ENCODE measurements at regions not wholly inside any gene's neighbourhood (a gene's known extent, or its start where the extent isn't known, plus 50 kb on each side); places are given as distances from the start of the nearest gene placed in this dataset.

- in situ Hi-C loops (cut with MboI; ENCODE audit: low sequenced_read_pairs): no loop called here
Measured at GRCh38 chr2:41957431-41957830, 90.4 kb upstream of the PKDCC start.

- in situ Hi-C loops (cut with MboI; ENCODE audit: low sequenced_read_pairs): no loop called here
Measured at GRCh38 chr2:41958251-41958650, 89.6 kb upstream of the PKDCC start.

- in situ Hi-C loops (cut with MboI; ENCODE audit: low sequenced_read_pairs): no loop called here
Measured at GRCh38 chr2:41958775-41959174, 89.0 kb upstream of the PKDCC start.

GRCh38 chr2:41959760-41960159 is 88.1 kb upstream of the PKDCC start:
- in situ Hi-C loops (cut with MboI; ENCODE audit: low sequenced_read_pairs): no loop called here

- in situ Hi-C loops (cut with MboI; ENCODE audit: low sequenced_read_pairs): no loop called here
Measured at GRCh38 chr2:41962922-41963622, 84.7 kb upstream of the PKDCC start.

- in situ Hi-C loops (cut with MboI; ENCODE audit: low sequenced_read_pairs): no loop called here
Measured at GRCh38 chr2:41963661-41964525, 83.9 kb upstream of the PKDCC start.

GRCh38 chr2:41965173-41965908 is 82.5 kb upstream of the PKDCC start:
- in situ Hi-C loops (cut with MboI; ENCODE audit: low sequenced_read_pairs): no loop called here

GRCh38 chr2:41965909-41966295 is 81.9 kb upstream of the PKDCC start:
- in situ Hi-C loops (cut with MboI; ENCODE audit: low sequenced_read_pairs): no loop called here

GRCh38 chr2:41966431-41966893 is 81.4 kb upstream of the PKDCC start:
- in situ Hi-C loops (cut with MboI; ENCODE audit: low sequenced_read_pairs): no loop called here

GRCh38 chr2:41966920-41967319 is 80.9 kb upstream of the PKDCC start:
- in situ Hi-C loops (cut with MboI; ENCODE audit: low sequenced_read_pairs): no loop called here

GRCh38 chr2:41967476-41968181 is 80.2 kb upstream of the PKDCC start:
- in situ Hi-C loops (cut with MboI; ENCODE audit: low sequenced_read_pairs): no loop called here

GRCh38 chr2:41968182-41968578 is 79.6 kb upstream of the PKDCC start:
- in situ Hi-C loops (cut with MboI; ENCODE audit: low sequenced_read_pairs): no loop called here

- in situ Hi-C loops (cut with MboI; ENCODE audit: low sequenced_read_pairs): no loop called here
Measured at GRCh38 chr2:41970988-41971660, 76.7 kb upstream of the PKDCC start.

GRCh38 chr2:41972179-41972578 is 75.6 kb upstream of the PKDCC start:
- in situ Hi-C loops (cut with MboI; ENCODE audit: low sequenced_read_pairs): no loop called here

- in situ Hi-C loops (cut with MboI; ENCODE audit: low sequenced_read_pairs): no loop called here
Measured at GRCh38 chr2:41972819-41973218, 75.0 kb upstream of the PKDCC start.

GRCh38 chr2:41973871-41974270 is 74.0 kb upstream of the PKDCC start:
- in situ Hi-C loops (cut with MboI; ENCODE audit: low sequenced_read_pairs): no loop called here

GRCh38 chr2:41981417-41981816 is 66.4 kb upstream of the PKDCC start:
- in situ Hi-C loops (cut with MboI; ENCODE audit: low sequenced_read_pairs): no loop called here

- in situ Hi-C loops (cut with MboI; ENCODE audit: low sequenced_read_pairs): no loop called here
Measured at GRCh38 chr2:41985573-41986095, 62.2 kb upstream of the PKDCC start.

- in situ Hi-C loops (cut with MboI; ENCODE audit: low sequenced_read_pairs): no loop called here
Measured at GRCh38 chr2:41989501-41990180, 58.2 kb upstream of the PKDCC start.

GRCh38 chr2:41990245-41990644 is 57.6 kb upstream of the PKDCC start:
- in situ Hi-C loops (cut with MboI; ENCODE audit: low sequenced_read_pairs): no loop called here
